Gastrocnemius medialis (tissue), 4 donors: ENCODE measurements at regions not wholly inside any gene's neighbourhood (a gene's known extent, or its start where the extent isn't known, plus 50 kb on each side); places are given as distances from the start of the nearest gene placed in this dataset.

Experiments
- ATAC-seq, 2 donors: fragments of 150-250 bp; one replicate each; pipeline ENCODE4 v1.9.1; 2016
- DNase-seq, 2 donors: peaks; one replicate each; pipeline ENCODE4 v3.0.0-alpha.2; 2019
- H3K27ac ChIP-seq, 4 donors: fragments of 200-600 bp; sonication (generic); 1 replicate in 1 of 4; 2 replicates in 3 of 4; pipeline ENCODE4 v1.5.1; 2016 to 2018; ENCODE audit warnings: mild to moderate bottlenecking in 2 of 4, moderate library complexity in 1 of 4
- H3K27me3 ChIP-seq, 3 donors: fragments of 200-600 bp; sonication (generic) in 2 of 3; 1 replicate in 1 of 3; 2 replicates in 2 of 3; pipeline versions ENCODE4 v1.5.1 to v1.6.0; 2016 to 2019; ENCODE audit warnings: mild to moderate bottlenecking in 1 of 3, moderate library complexity in 1 of 3
- H3K36me3 ChIP-seq, 2 donors: fragments of 200-600 bp; sonication (generic) in 1 of 2; one replicate each; pipeline ENCODE4 v1.5.1; 2017 to 2018
- H3K4me1 ChIP-seq, 2 donors: fragments of 200-600 bp; sonication (generic) in 1 of 2; one replicate each; pipeline ENCODE4 v1.5.1; 2016 to 2017; ENCODE audit warnings: mild to moderate bottlenecking in 2 of 2
- H3K4me3 ChIP-seq, 4 donors: fragments of 200-600 bp; sonication (generic) in 3 of 4; 1 replicate in 1 of 4; 2 replicates in 3 of 4; pipeline ENCODE4 v1.5.1; 2016 to 2019; ENCODE audit warnings: mild to moderate bottlenecking in 2 of 4
- H3K9me3 ChIP-seq, 3 donors: fragments of 200-600 bp; sonication (generic) in 2 of 3; 1 replicate in 1 of 3; 2 replicates in 2 of 3; pipeline ENCODE4 v1.5.1; 2016 to 2019
- CTCF ChIP-seq, 5 experiments: fragments of 450-650 bp in 3 of 5; fragments of 200-600 bp in 2 of 5; sonication (generic) in 2 of 5; IDR thresholded peaks in 4 of 5; conservative IDR thresholded peaks in 1 of 5; 1 replicate in 4 of 5; 2 replicates in 1 of 5; pipeline ENCODE4 v1.5.1; 2016 to 2019; ENCODE audit warnings: antibody characterized with exemption in 5 of 5, mild to moderate bottlenecking in 3 of 5, moderate library complexity in 3 of 5
- POLR2A ChIP-seq, 2 donors: fragments of 450-650 bp; IDR thresholded peaks; one replicate each; pipeline ENCODE4 v1.6.1; 2017; ENCODE audit warnings: antibody characterized with exemption in 2 of 2, mild to moderate bottlenecking in 2 of 2, moderate library complexity in 2 of 2
- in situ Hi-C, 4 donors: fragments of 200-750 bp; cut with MboI; loops; one replicate each; pipeline versions ENCODE4 v1.15.0 to v1.8.0; 2017; ENCODE audit warnings: low sequenced_read_pairs in 4 of 4
- intact Hi-C: fragments of 100-400 bp; cut with DNase I; formaldehyde crosslinking; loops from one replicate; pipeline ENCODE4 v1.15.1; 2023; ENCODE audit warnings: low total_unique reads

- DNase-seq (no peak), ATAC-seq (no peak)
- Histone ChIP-seq H3K27me3 (no peaks in the 10 kb centered on the region), H3K4me1 (no peaks in the 10 kb centered on the region), H3K36me3 (no peaks in the 10 kb centered on the region), H3K27ac (no peak overlapping the region), H3K9me3 (no peaks in the 10 kb centered on the region), H3K4me3 (no peak overlapping the region)
- intact Hi-C loops (no loop called here), in situ Hi-C loops (loop anchor here in 1 of 4 donors (25.0 kb wide), 2 partner anchors 988 to 1288 kb away; no protein-coding TSS in a partner anchor)
- TF ChIP-seq CTCF (IDR thresholded peaks at IDR 0.05 in 4 of 5, conservative IDR thresholded peaks at IDR 0.05 in 1 of 5) = no peak
- TF ChIP-seq POLR2A (IDR thresholded peaks at IDR 0.05) = no peak
Observed at GRCh38 chr18:42274488-42275137, 319.6 kb downstream of the PIK3C3 start.

GRCh38 chr18:42275138-42275535 is 320.1 kb downstream of the PIK3C3 start:
- intact Hi-C loops = no loop called here
- Histone ChIP-seq H3K9me3 (no peaks in the 10 kb centered on the region), H3K36me3 (no peaks in the 10 kb centered on the region), H3K27ac (no peak overlapping the region), H3K4me1 (no peaks in the 10 kb centered on the region), H3K27me3 (no peaks in the 10 kb centered on the region), H3K4me3 (no peak overlapping the region)
- DNase-seq = no peak
- no peak for TF ChIP-seq POLR2A (IDR thresholded peaks at IDR 0.05)
- no peak for TF ChIP-seq CTCF (IDR thresholded peaks at IDR 0.05 in 4 of 5, conservative IDR thresholded peaks at IDR 0.05 in 1 of 5)
- ATAC-seq = no peak
- in situ Hi-C loops = loop anchor here in 1 of 4 donors (25.0 kb wide), 2 partner anchors 987 to 1287 kb away; no protein-coding TSS in a partner anchor

- ATAC-seq (no peak), DNase-seq (no peak)
- Histone ChIP-seq H3K4me1 (no peaks in the 10 kb centered on the region), H3K36me3 (no peaks in the 10 kb centered on the region), H3K4me3 (no peak overlapping the region), H3K27me3 (no peaks in the 10 kb centered on the region), H3K9me3 (no peaks in the 10 kb centered on the region), H3K27ac (no peak overlapping the region)
- TF ChIP-seq CTCF (IDR thresholded peaks at IDR 0.05 in 4 of 5, conservative IDR thresholded peaks at IDR 0.05 in 1 of 5) = no peak
- TF ChIP-seq POLR2A (IDR thresholded peaks at IDR 0.05) = no peak
- intact Hi-C loops = no loop called here
- in situ Hi-C loops = loop anchor here in 1 of 4 donors (25.0 kb wide), 2 partner anchors 986 to 1286 kb away; no protein-coding TSS in a partner anchor
Observed at GRCh38 chr18:42275949-42276730, 321.1 kb downstream of the PIK3C3 start.

- no peak overlapping the region for H3K27ac ChIP-seq
- H3K9me3 ChIP-seq = no peaks in the 10 kb centered on the region
- in situ Hi-C loops = loop anchor here in 1 of 4 donors (25.0 kb wide), 2 partner anchors 981 to 1281 kb away; no protein-coding TSS in a partner anchor
- H3K27me3 ChIP-seq = no peaks in the 10 kb centered on the region
- intact Hi-C loops = no loop called here
- H3K4me3 ChIP-seq = no peak overlapping the region
- no peaks in the 10 kb centered on the region for H3K36me3 ChIP-seq
- DNase-seq = no peak
- no peak for ATAC-seq
- TF ChIP-seq POLR2A (IDR thresholded peaks at IDR 0.05) = no peak
- TF ChIP-seq CTCF (IDR thresholded peaks at IDR 0.05 in 4 of 5, conservative IDR thresholded peaks at IDR 0.05 in 1 of 5) = no peak
- H3K4me1 ChIP-seq = no peaks in the 10 kb centered on the region
Observed at GRCh38 chr18:42281124-42281523, 326.1 kb downstream of the PIK3C3 start.
